Right ventricle myocardium superior (tissue), 1 donor: ENCODE measurements at regions not wholly inside any gene's neighbourhood (a gene's known extent, or its start where the extent isn't known, plus 50 kb on each side); places are given as distances from the start of the nearest gene placed in this dataset.

Experiments used
- ATAC-seq: fragments of 200-7000 bp; cut with Tn5 transposase; one replicate; pipeline ENCODE4 v1.9.1; 2020; ENCODE audit warnings: mild to moderate bottlenecking; ENCODE audit not compliant: poor library complexity
- DNase-seq: peaks from one replicate; pipeline ENCODE4 v3.0.0-alpha.2; 2020
- intact Hi-C: fragments of 100-400 bp; cut with DNase I; formaldehyde crosslinking; loops from one replicate; pipeline ENCODE4 v1.11.2; 2022
- donor health status: DM: no; HTN: yes; CAD: no; lungs with severe emphysema.

- ATAC-seq = no peak
- DNase-seq = no peak
- intact Hi-C loops = loop anchor here (10.0 kb wide), 1 partner anchor 312 kb away; no protein-coding TSS in a partner anchor
Observed at GRCh38 chr12:15272376-15272775, 49.9 kb upstream of the PTPRO start.
